ENCODE measurements at regions not wholly inside any gene's neighbourhood (a gene's known extent, or its start where the extent isn't known, plus 50 kb on each side); places are given as distances from the start of the nearest gene placed in this dataset.
A peak's percentile ranks its signal among the peaks of the same experiment; 100 is the strongest.

- no peaks in the 10 kb centered on the region for H3K9me3 ChIP-seq
- TF ChIP-seq POLR2A (IDR thresholded peaks at IDR 0.05) (no peak), CTCF (IDR thresholded peaks at IDR 0.05) (no peak)
- no peak overlapping the region for H3K4me3 ChIP-seq
- intact Hi-C loops (cut with DNase I; ENCODE audit: low total_unique reads): no loop called here
- no peaks in the 10 kb centered on the region for H3K27me3 ChIP-seq
- no peak overlapping the region for H3K27ac ChIP-seq
- no peaks in the 10 kb centered on the region for H3K36me3 ChIP-seq
- no peak for DNase-seq
- peaks cover 4 to 9% of the 10 kb centered on the region in 2 donors for H3K4me1 ChIP-seq
These were observed 102.5 kb upstream of the CDH5 start for GRCh38 chr16:66263973-66264310.

- H3K9me3 ChIP-seq: no peaks in the 10 kb centered on the region
- peaks cover 4 to 9% of the 10 kb centered on the region in 2 donors for H3K4me1 ChIP-seq
- intact Hi-C loops (cut with DNase I; ENCODE audit: low total_unique reads): no loop called here
- H3K36me3 ChIP-seq: no peaks in the 10 kb centered on the region
- no peaks in the 10 kb centered on the region for H3K27me3 ChIP-seq
- peak overlapping the region in 1 of 2 donors; percentile 26 for H3K27ac ChIP-seq
- H3K4me3 ChIP-seq: no peak overlapping the region
- TF ChIP-seq POLR2A (IDR thresholded peaks at IDR 0.05): no peak
- no peak for TF ChIP-seq CTCF (IDR thresholded peaks at IDR 0.05)
- DNase-seq: no peak
These were observed 103.1 kb upstream of the CDH5 start for GRCh38 chr16:66263168-66263972.

GRCh38 chr16:66262253-66263167, 104.0 kb upstream of the CDH5 start:
- H3K4me1 ChIP-seq: peaks cover 4 to 9% of the 10 kb centered on the region in 2 donors

GRCh38 chr16:66261826-66262225, 104.7 kb upstream of the CDH5 start:
- no peaks in the 10 kb centered on the region for H3K9me3 ChIP-seq
- DNase-seq: no peak
- no peaks in the 10 kb centered on the region for H3K27me3 ChIP-seq
- H3K4me3 ChIP-seq: no peak overlapping the region
- intact Hi-C loops (cut with DNase I; ENCODE audit: low total_unique reads): no loop called here
- H3K4me1 ChIP-seq: peaks cover 3 to 9% of the 10 kb centered on the region in 2 donors
- H3K27ac ChIP-seq: no peak overlapping the region
- TF ChIP-seq CTCF (IDR thresholded peaks at IDR 0.05): no peak
- no peak for TF ChIP-seq POLR2A (IDR thresholded peaks at IDR 0.05)
- no peaks in the 10 kb centered on the region for H3K36me3 ChIP-seq

More at GRCh38 chr16:66262253-66263167, 104.0 kb upstream of the CDH5 start:
- Histone ChIP-seq H3K36me3 (no peaks in the 10 kb centered on the region), H3K27ac (peak overlapping the region in 1 of 2 donors; percentile 26), H3K27me3 (no peaks in the 10 kb centered on the region), H3K9me3 (no peaks in the 10 kb centered on the region), H3K4me3 (no peak overlapping the region)
- no peak for TF ChIP-seq POLR2A (IDR thresholded peaks at IDR 0.05)
- no peak for TF ChIP-seq CTCF (IDR thresholded peaks at IDR 0.05)
- peak; percentile 57 to 63 for DNase-seq
- intact Hi-C loops (cut with DNase I; ENCODE audit: low total_unique reads): no loop called here

All from uterus (tissue), 3 donors.